ENCODE measurements at regions not wholly inside any gene's neighbourhood (a gene's known extent, or its start where the extent isn't known, plus 50 kb on each side); places are given as distances from the start of the nearest gene placed in this dataset.

GRCh38 chr13:40337651-40338050, 328.8 kb downstream of the FOXO1 start:
- no peak for ATAC-seq (ENCODE audit: poor library complexity)
- no peaks in the 10 kb centered on the region for H3K9me3 ChIP-seq (ENCODE audit: control insufficient read depth in 1 of 2, insufficient read depth in 1 of 2, low read length in 2 of 2)
- no peaks in the 10 kb centered on the region for H3K36me3 ChIP-seq (ENCODE audit: insufficient read depth, low read length)
- Mint-ChIP-seq H3K36me3 (ENCODE audit: low read depth) (no peaks in the 10 kb centered on the region), H3K9me3 (no peaks in the 10 kb centered on the region), H3K27ac (no peak overlapping the region), H3K4me1 (ENCODE audit: low read depth) (peaks cover 31% of the 10 kb centered on the region), H3K4me3 (no peak overlapping the region), H3K27me3 (no peaks in the 10 kb centered on the region)
- H3K27me3 ChIP-seq (ENCODE audit: control insufficient read depth in 1 of 2, insufficient read depth in 2 of 2, low read length in 2 of 2), result no peaks in the 10 kb centered on the region
- POLR2A ChIA-PET, result no interaction called here
- CTCF ChIA-PET, result no interaction called here
- no peak overlapping the region for H3K27ac ChIP-seq (ENCODE audit: low read depth in 1 of 2, low read length in 2 of 2)
- TF ChIP-seq CTCF (IDR thresholded peaks at IDR 0.05), result no peak
- intact Hi-C loops (cut with DNase I, micrococcal nuclease), result no loop called here
- H3K4me1 ChIP-seq (ENCODE audit: insufficient read depth, low read length), result peaks cover 7% of the 10 kb centered on the region
- DNase-seq, result no peak
- H3K4me3 ChIP-seq (ENCODE audit: low read length), result no peak overlapping the region

- DNase-seq, result no peak
Measured at GRCh38 chr13:40338217-40338616, 328.2 kb downstream of the FOXO1 start.

GRCh38 chr13:40340368-40341095, 325.9 kb downstream of the FOXO1 start:
- no peak for ATAC-seq (ENCODE audit: poor library complexity)
- Mint-ChIP-seq H3K4me1 (ENCODE audit: low read depth) (peaks cover 22% of the 10 kb centered on the region), H3K36me3 (ENCODE audit: low read depth) (no peaks in the 10 kb centered on the region), H3K27ac (no peak overlapping the region), H3K9me3 (no peaks in the 10 kb centered on the region), H3K27me3 (no peaks in the 10 kb centered on the region), H3K4me3 (no peak overlapping the region)
- H3K9me3 ChIP-seq (ENCODE audit: control insufficient read depth in 1 of 2, insufficient read depth in 1 of 2, low read length in 2 of 2), result no peaks in the 10 kb centered on the region
- ChIA-PET CTCF (no interaction called here), POLR2A (interaction anchor here (1.2 kb wide), 1 partner anchor 49 kb away, joined by 3 read pairs; no protein-coding TSS in a partner anchor)
- no peak overlapping the region for H3K27ac ChIP-seq (ENCODE audit: low read depth in 1 of 2, low read length in 2 of 2)
- TF ChIP-seq CTCF (IDR thresholded peaks at IDR 0.05), result no peak
- no peak for DNase-seq
- H3K4me1 ChIP-seq (ENCODE audit: insufficient read depth, low read length), result peaks cover 7% of the 10 kb centered on the region
- no peaks in the 10 kb centered on the region for H3K36me3 ChIP-seq (ENCODE audit: insufficient read depth, low read length)
- intact Hi-C loops (cut with DNase I, micrococcal nuclease), result no loop called here
- no peak overlapping the region for H3K4me3 ChIP-seq (ENCODE audit: low read length)
- no peaks in the 10 kb centered on the region for H3K27me3 ChIP-seq (ENCODE audit: control insufficient read depth in 1 of 2, insufficient read depth in 2 of 2, low read length in 2 of 2)

More at GRCh38 chr13:40338217-40338616, 328.2 kb downstream of the FOXO1 start:
- no peak for ATAC-seq (ENCODE audit: poor library complexity)
- H3K4me3 Mint-ChIP-seq, result no peak overlapping the region
- Histone ChIP-seq H3K9me3 (ENCODE audit: control insufficient read depth in 1 of 2, insufficient read depth in 1 of 2, low read length in 2 of 2) (no peaks in the 10 kb centered on the region), H3K36me3 (ENCODE audit: insufficient read depth, low read length) (no peaks in the 10 kb centered on the region), H3K4me3 (ENCODE audit: low read length) (no peak overlapping the region), H3K27me3 (ENCODE audit: control insufficient read depth in 1 of 2, insufficient read depth in 2 of 2, low read length in 2 of 2) (no peaks in the 10 kb centered on the region), H3K27ac (ENCODE audit: low read depth in 1 of 2, low read length in 2 of 2) (no peak overlapping the region), H3K4me1 (ENCODE audit: insufficient read depth, low read length) (peaks cover 7% of the 10 kb centered on the region)
- no peak overlapping the region for H3K27ac Mint-ChIP-seq
- no peak for TF ChIP-seq CTCF (IDR thresholded peaks at IDR 0.05)
- intact Hi-C loops (cut with DNase I, micrococcal nuclease), result no loop called here
- peaks cover 30% of the 10 kb centered on the region for H3K4me1 Mint-ChIP-seq (ENCODE audit: low read depth)
- no peaks in the 10 kb centered on the region for H3K36me3 Mint-ChIP-seq (ENCODE audit: low read depth)
- no peaks in the 10 kb centered on the region for H3K27me3 Mint-ChIP-seq
- CTCF ChIA-PET, result no interaction called here
- H3K9me3 Mint-ChIP-seq, result no peaks in the 10 kb centered on the region
- POLR2A ChIA-PET, result no interaction called here
